ENCODE measurements at regions not wholly inside any gene's neighbourhood (a gene's known extent, or its start where the extent isn't known, plus 50 kb on each side); places are given as distances from the start of the nearest gene placed in this dataset.
"Not testable (repeated sequence)": the region's sequence is repeated elsewhere in the genome, so short reads cannot be mapped to it uniquely, and the experiment has no call there.

DNA sequence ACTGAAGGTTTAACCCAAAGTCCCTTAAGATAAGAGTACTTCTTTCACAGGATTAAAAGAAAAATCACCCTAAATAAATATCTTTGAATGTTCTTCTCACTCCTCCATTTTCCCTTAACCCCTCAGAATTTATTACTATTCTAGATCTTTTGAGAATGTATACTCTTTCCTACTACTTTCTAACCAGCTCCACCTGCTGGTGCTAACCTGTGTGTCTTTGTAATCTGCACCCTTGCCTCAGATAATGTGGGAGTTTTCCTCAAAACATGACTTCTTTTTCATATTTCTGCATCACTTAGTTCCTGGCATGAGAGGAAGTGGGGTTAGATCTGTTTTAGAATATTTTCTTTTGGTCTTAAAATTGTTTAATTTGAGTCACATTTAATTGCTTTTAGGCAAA is 394.2 kb downstream of the BMP2 start:
- no peak for DNase-seq (ENCODE audit: low read depth in 2 of 2)

GRCh38 chr20:7171911-7172310 is 404.4 kb downstream of the BMP2 start:
- no peak for DNase-seq (ENCODE audit: low read depth in 2 of 2)

- DNase-seq (ENCODE audit: low read depth in 2 of 2) = no peak
These were observed 407.1 kb downstream of the BMP2 start for GRCh38 chr20:7174554-7174953.

DNA sequence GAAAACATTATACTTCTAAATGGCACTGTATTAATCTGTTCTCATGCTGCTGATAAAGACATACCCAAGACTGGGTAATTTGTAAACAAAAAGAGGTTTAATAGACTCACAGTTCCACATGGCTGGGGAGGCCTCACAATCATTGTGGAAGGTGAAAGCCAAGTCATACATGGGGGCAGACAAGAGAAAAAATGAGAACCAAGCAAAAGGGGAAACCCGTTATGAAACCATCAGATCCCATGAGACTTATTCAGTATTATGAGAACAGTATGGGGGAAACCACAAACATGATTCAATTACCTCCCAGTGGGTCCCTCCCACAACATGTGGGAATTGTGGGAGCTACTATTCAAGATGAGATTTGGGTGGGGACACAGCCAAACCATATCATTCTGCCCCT is 408.3 kb downstream of the BMP2 start:
- not testable (repeated sequence) for DNase-seq (ENCODE audit: low read depth in 2 of 2)

DNA sequence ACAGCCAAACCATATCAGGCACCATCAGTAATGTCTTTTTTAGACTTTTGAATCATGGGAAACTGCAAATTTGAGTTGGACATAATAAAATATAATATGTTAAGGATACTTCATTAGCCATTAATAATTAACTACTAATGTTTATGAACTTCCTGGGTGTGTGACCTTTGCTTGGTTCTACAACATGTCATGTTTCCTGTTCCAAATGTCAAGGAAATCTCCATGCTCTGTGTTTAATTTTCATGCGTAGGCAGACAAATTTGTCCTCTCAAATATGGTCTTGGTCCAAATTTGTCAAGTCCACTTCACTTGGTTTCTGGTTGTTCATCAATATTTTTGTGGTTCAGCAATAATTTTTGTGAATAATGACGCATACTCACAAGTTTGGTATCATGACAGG is 410.5 kb downstream of the BMP2 start:
- no peak for DNase-seq (ENCODE audit: low read depth in 2 of 2)

GRCh38 chr20:7180256-7181045 is 413.0 kb downstream of the BMP2 start:
- no peak for DNase-seq (ENCODE audit: low read depth in 2 of 2)

DNA sequence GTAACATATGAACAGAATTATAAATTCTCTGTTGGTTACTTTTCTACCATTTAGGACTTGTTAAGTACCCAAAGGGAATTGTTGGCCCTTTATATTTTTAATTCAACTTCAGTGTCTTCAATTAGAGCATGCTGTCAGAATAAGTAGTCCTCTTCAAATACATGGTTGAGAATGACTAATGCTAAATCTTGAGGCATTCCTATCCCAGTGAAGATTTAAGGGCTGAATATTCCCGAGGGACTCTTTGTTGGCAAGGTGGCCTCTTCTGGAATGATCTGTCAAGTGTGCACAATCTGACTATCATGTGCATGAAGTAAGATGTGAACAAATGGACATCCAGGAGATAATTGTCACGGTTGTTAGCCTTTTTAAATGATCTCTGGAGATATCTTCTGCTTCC is 421.7 kb downstream of the BMP2 start:
- no peak for DNase-seq (ENCODE audit: low read depth in 2 of 2)

- DNase-seq (ENCODE audit: low read depth in 2 of 2) = no peak
These were observed 426.2 kb downstream of the BMP2 start for GRCh38 chr20:7193681-7194080.

DNA sequence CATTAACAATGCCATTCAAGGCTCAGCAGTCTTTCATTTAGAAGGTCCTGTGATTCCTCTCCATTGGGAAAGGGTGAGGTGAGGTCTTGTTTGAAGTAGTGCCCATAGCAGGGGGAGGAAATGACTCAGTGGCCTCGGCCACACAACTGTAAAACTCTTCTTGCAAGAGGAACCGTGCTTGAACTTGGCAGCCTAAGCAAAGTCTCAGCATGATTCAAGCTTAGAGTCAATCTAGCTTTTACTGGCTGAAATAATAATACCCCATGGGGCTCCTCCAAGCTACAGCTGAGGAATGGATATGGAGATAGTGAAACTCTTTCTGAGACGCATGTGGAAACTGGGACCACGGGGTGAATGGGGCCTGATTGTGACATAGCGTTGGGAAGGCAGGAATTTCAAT is 428.2 kb downstream of the BMP2 start:
- no peak for DNase-seq (ENCODE audit: low read depth in 2 of 2)

- no peak for DNase-seq (ENCODE audit: low read depth in 2 of 2)
These were observed 429.0 kb downstream of the BMP2 start for GRCh38 chr20:7196481-7196880.

DNA sequence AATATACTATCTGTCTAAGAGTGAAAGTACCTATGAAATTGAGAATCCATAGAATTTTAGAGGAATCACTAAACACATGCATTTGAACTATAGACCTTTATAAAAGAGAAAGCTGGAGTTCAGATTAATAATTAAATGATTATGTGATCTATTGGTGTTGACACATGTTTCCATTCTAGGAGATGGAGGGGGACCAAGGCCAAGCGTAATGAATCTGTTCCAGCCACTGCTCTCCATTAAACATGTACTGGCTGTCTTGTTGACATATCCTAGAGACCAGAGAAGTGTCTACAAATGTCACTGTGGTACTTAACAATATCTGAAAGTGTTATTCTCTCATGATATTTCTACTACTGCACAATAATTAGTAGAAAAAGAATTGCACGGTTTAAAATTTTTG is 432.4 kb downstream of the BMP2 start:
- DNase-seq (ENCODE audit: low read depth in 2 of 2) = no peak

DNA sequence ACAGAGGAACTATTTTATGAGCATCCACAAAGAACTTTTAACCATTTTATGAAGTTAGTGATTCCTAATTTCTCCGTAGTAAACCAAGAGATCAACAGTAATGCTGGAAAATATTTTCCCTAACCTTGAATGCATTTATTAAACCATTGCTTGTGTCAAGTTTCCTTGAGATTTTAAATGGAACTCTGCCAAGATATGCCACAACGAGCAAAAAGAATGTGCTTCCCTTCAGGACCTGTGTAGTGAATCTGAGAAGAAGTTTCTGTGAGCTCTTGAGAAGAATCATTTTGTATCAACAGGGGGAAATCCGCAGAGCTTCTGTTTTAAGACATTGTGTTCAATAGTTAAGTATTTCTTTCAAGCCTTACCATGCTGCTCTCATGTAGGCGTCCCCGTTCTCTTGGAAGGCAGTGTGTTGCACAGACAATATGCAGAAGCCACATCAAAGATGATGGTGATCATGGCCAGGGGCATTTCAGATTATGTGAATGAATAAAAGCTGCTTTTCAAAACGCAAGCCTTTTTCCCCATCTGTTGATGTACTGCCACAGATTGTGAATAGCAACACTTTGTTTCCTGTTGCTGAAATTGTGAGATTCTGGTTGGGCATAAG is 439.8 kb downstream of the BMP2 start:
- DNase-seq (ENCODE audit: low read depth in 2 of 2) = no peak

GRCh38 chr20:7210910-7211309 is 443.4 kb downstream of the BMP2 start:
- DNase-seq (ENCODE audit: low read depth in 2 of 2) = no peak

- no peak for DNase-seq (ENCODE audit: low read depth in 2 of 2)
These were observed 446.7 kb downstream of the BMP2 start for GRCh38 chr20:7214081-7214740.

DNA sequence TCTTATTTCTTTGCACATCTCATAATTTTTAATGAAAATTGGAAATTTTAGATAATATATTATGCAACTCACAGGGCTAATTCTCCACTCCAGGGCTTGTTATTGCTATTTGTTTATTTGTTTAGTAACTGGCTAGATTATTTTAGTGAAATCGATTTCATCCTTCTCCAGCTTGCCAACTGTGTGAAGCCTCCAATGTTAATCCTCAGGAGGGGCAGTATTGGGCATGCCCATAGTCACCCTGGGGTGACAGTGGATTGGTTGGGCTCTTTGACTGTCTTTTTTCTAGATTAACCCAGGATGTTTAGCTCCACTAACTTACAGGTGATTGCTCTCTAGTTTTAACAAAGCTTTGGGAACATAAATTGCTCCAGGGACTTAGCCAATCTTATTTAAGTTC is 450.1 kb downstream of the BMP2 start:
- DNase-seq (ENCODE audit: low read depth in 2 of 2) = no peak

DNA sequence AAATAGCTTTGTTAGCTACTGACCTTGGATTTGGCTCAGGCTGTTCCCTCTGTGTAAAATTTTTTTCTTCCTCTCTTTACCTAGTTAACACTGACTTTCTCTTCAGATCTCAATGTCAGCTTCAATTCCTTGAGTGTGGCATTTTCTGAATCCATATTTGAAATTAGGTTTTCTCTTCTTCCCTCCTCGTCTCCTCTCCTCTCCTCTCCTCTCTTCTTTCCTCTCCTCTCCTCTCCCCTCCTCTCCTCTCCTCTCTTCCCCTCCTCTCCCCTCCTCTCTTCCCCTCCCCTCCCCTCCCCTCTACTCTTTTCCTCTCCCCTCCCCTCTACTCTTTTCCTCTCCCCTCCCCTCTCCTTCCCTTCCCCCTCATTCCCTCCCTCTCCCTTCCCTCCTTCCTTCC is 453.3 kb downstream of the BMP2 start:
- no peak for DNase-seq (ENCODE audit: low read depth in 2 of 2)

- DNase-seq (ENCODE audit: low read depth in 2 of 2) = no peak
These were observed 458.7 kb downstream of the BMP2 start for GRCh38 chr20:7226156-7226555.

- no peak for DNase-seq (ENCODE audit: low read depth in 2 of 2)
These were observed 463.8 kb downstream of the BMP2 start for GRCh38 chr20:7231303-7231702.

- DNase-seq (ENCODE audit: low read depth in 2 of 2) = no peak
These were observed 465.3 kb downstream of the BMP2 start for GRCh38 chr20:7232796-7233195.

GRCh38 chr20:7237251-7237650 is 469.8 kb downstream of the BMP2 start:
- no peak for DNase-seq (ENCODE audit: low read depth in 2 of 2)

- DNase-seq (ENCODE audit: low read depth in 2 of 2) = no peak
These were observed 473.0 kb downstream of the BMP2 start for GRCh38 chr20:7240490-7240889.

DNA sequence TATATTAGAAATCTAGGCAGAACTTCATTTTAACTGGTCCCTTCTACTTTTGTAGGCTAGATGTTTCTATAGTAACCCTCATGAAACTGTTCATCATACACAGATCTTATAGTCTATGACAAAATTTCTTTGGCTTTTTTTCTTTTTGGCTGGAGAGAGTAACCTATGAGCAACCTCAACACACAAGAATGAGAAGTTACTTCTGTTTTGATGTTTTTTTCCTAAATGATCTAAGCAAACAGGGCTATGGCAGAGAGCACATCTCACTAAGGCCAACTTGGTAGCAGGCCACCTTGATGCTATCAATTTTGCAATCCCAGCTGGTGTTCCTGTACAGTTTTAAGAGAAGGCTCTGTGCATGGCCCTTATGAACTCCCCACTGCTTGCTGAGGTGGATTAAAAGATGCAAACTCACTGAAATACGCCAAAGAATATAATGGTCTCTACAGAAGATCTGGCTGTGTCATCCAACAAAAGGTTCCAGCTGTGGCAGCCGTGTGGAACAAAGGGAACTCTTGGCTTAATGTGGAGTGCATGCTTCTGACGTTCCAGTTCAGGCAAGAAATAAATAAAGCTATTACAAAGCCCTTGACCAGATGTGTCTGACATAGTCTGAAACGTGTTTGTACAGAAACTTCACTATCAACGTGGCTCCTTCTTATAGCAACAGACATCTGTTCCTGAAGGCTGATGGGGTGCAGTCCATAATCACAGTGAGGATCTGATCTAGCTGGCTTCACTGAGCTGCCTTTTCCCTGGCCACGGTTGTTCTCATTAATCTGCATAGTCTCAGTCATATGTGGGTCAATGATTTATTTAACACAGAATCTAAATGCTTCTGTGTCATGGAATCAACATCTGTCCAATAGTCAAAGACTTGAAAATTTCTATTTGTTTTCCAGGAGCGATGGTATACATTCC is 481.1 kb downstream of the BMP2 start:
- DNase-seq (ENCODE audit: low read depth in 2 of 2) = no peak
